ENCODE measurements at regions not wholly inside any gene's neighbourhood (a gene's known extent, or its start where the extent isn't known, plus 50 kb on each side); places are given as distances from the start of the nearest gene placed in this dataset.

- CTCF ChIA-PET, result no interaction called here
- no peak overlapping the region for H3K4me3 Mint-ChIP-seq (ENCODE audit: unreplicated experiment)
- intact Hi-C loops (cut with micrococcal nuclease; ENCODE audit: unreplicated experiment), result loop anchor here (5.0 kb wide), 1 partner anchor 51 kb away; no protein-coding TSS in a partner anchor
- Histone ChIP-seq H3K4me3 (ENCODE audit: low read depth, low read length) (no peak overlapping the region), H3K36me3 (ENCODE audit: control insufficient read depth, insufficient read depth, low read length) (no peaks in the 10 kb centered on the region), H3K9me3 (no peaks in the 10 kb centered on the region), H3K4me1 (no peaks in the 10 kb centered on the region), H3K27me3 (replicated peaks; ENCODE audit: control insufficient read depth, insufficient read depth, low read length) (no peaks in the 10 kb centered on the region)
- H3K27ac Mint-ChIP-seq (ENCODE audit: unreplicated experiment), result no peak overlapping the region
- no peaks in the 10 kb centered on the region for H3K9me3 Mint-ChIP-seq (ENCODE audit: unreplicated experiment)
- BruUV-seq (replicated peaks), result no TSS peak
- H3K4me1 Mint-ChIP-seq (ENCODE audit: low read depth, unreplicated experiment), result no peaks in the 10 kb centered on the region
- TF ChIP-seq CTCF (IDR thresholded peaks at IDR 0.05; ENCODE audit: insufficient read depth in 1 of 2, low read depth in 1 of 2, low read length in 1 of 2, severe bottlenecking in 1 of 2, unreplicated experiment in 1 of 2), result no peak
- H3K27me3 Mint-ChIP-seq (ENCODE audit: insufficient read depth, unreplicated experiment), result no peaks in the 10 kb centered on the region
- POLR2A ChIA-PET, result no interaction called here
- no peak for DNase-seq
- no peaks in the 10 kb centered on the region for H3K36me3 Mint-ChIP-seq (ENCODE audit: insufficient read depth, unreplicated experiment)
These were observed 110.9 kb downstream of the GLI2 start for GRCh38 chr2:120846406-120847095.

- Mint-ChIP-seq H3K4me3 (ENCODE audit: unreplicated experiment) (no peak overlapping the region), H3K36me3 (ENCODE audit: insufficient read depth, unreplicated experiment) (no peaks in the 10 kb centered on the region), H3K27ac (ENCODE audit: unreplicated experiment) (no peak overlapping the region), H3K27me3 (ENCODE audit: insufficient read depth, unreplicated experiment) (no peaks in the 10 kb centered on the region), H3K9me3 (ENCODE audit: unreplicated experiment) (no peaks in the 10 kb centered on the region), H3K4me1 (ENCODE audit: low read depth, unreplicated experiment) (no peaks in the 10 kb centered on the region)
- TF ChIP-seq CTCF (IDR thresholded peaks at IDR 0.05; ENCODE audit: insufficient read depth in 1 of 2, low read depth in 1 of 2, low read length in 1 of 2, severe bottlenecking in 1 of 2, unreplicated experiment in 1 of 2), result no peak
- Histone ChIP-seq H3K4me3 (ENCODE audit: low read depth, low read length) (no peak overlapping the region), H3K36me3 (ENCODE audit: control insufficient read depth, insufficient read depth, low read length) (no peaks in the 10 kb centered on the region), H3K9me3 (no peaks in the 10 kb centered on the region), H3K4me1 (no peaks in the 10 kb centered on the region), H3K27me3 (replicated peaks; ENCODE audit: control insufficient read depth, insufficient read depth, low read length) (no peaks in the 10 kb centered on the region)
- no peak for DNase-seq
- no TSS peak for BruUV-seq (replicated peaks)
- intact Hi-C loops (cut with micrococcal nuclease; ENCODE audit: unreplicated experiment), result loop anchor here (5.0 kb wide), 1 partner anchor 49 kb away; no protein-coding TSS in a partner anchor
- POLR2A ChIA-PET, result no interaction called here
- CTCF ChIA-PET, result no interaction called here
These were observed 112.1 kb downstream of the GLI2 start for GRCh38 chr2:120847700-120848321.

GRCh38 chr2:120849278-120849677 is 113.6 kb downstream of the GLI2 start:
- Mint-ChIP-seq H3K27me3 (ENCODE audit: insufficient read depth, unreplicated experiment) (no peaks in the 10 kb centered on the region), H3K4me3 (ENCODE audit: unreplicated experiment) (no peak overlapping the region), H3K36me3 (ENCODE audit: insufficient read depth, unreplicated experiment) (no peaks in the 10 kb centered on the region), H3K9me3 (ENCODE audit: unreplicated experiment) (no peaks in the 10 kb centered on the region), H3K27ac (ENCODE audit: unreplicated experiment) (no peak overlapping the region), H3K4me1 (ENCODE audit: low read depth, unreplicated experiment) (no peaks in the 10 kb centered on the region)
- H3K4me3 ChIP-seq (ENCODE audit: low read depth, low read length), result no peak overlapping the region
- CTCF ChIA-PET, result no interaction called here
- no peaks in the 10 kb centered on the region for H3K27me3 ChIP-seq (replicated peaks; ENCODE audit: control insufficient read depth, insufficient read depth, low read length)
- H3K4me1 ChIP-seq, result no peaks in the 10 kb centered on the region
- no peaks in the 10 kb centered on the region for H3K36me3 ChIP-seq (ENCODE audit: control insufficient read depth, insufficient read depth, low read length)
- POLR2A ChIA-PET, result no interaction called here
- BruUV-seq (replicated peaks), result no TSS peak
- DNase-seq, result no peak
- H3K9me3 ChIP-seq, result no peaks in the 10 kb centered on the region
- TF ChIP-seq CTCF (IDR thresholded peaks at IDR 0.05; ENCODE audit: insufficient read depth in 1 of 2, low read depth in 1 of 2, low read length in 1 of 2, severe bottlenecking in 1 of 2, unreplicated experiment in 1 of 2), result no peak
- intact Hi-C loops (cut with micrococcal nuclease; ENCODE audit: unreplicated experiment), result loop anchor here (5.0 kb wide), 1 partner anchor 48 kb away; no protein-coding TSS in a partner anchor

Measured in Caco-2 (cell line).